ENCODE measurements at regions not wholly inside any gene's neighbourhood (a gene's known extent, or its start where the extent isn't known, plus 50 kb on each side); places are given as distances from the start of the nearest gene placed in this dataset.

DNA sequence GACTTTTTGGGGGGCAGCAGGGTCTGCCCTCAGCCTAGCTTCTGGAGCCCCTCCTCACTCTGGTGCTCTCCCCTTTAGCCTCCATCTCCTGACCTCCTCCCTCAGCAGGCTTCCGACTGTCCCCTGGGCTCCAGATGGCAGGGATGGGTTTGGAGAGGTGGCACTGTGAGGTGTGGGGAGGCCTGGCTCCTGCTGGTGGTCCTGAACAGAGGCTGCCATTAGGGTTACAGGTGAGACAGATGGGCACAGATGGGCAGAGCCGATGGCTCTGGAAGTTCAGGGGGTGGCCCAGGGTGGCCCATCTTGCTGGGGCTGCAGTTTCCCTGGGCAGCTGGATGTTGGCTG, 68.5 kb upstream of the BEGAIN start:
- TF ChIP-seq POLR2A (IDR thresholded peaks at IDR 0.05; ENCODE audit: extremely low read depth, insufficient read length) (no peak), CTCF (IDR thresholded peaks at IDR 0.05; ENCODE audit: low read depth, low read length) (no peak)
- TF ChIP-seq, protein P1, sequence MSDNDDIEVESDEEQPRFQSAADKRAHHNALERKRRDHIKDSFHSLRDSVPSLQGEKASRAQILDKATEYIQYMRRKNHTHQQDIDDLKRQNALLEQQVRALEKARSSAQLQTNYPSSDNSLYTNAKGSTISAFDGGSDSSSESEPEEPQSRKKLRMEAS (IDR thresholded peaks at IDR 0.05; ENCODE audit: low read depth, low read length) = no peak

Measured in NB4 (cell line).